Daoy (cell line): ENCODE measurements at regions not wholly inside any gene's neighbourhood (a gene's known extent, or its start where the extent isn't known, plus 50 kb on each side); places are given as distances from the start of the nearest gene placed in this dataset.

Source experiments
- DNase-seq: peaks from one replicate; pipeline ENCODE4 v3.0.0-alpha.2; 2015; ENCODE audit warnings: low read depth

- no peak for DNase-seq
Measured at GRCh38 chr9:108720191-108720642, 135.6 kb downstream of the ACTL7B start.

- no peak for DNase-seq
Measured at GRCh38 chr9:108710424-108710823, 145.4 kb downstream of the ACTL7B start.

GRCh38 chr9:108709997-108710396 is 145.8 kb downstream of the ACTL7B start:
- DNase-seq, result no peak

GRCh38 chr9:108709126-108709525 is 146.7 kb downstream of the ACTL7B start:
- DNase-seq, result no peak

- DNase-seq, result no peak
Measured at GRCh38 chr9:108708448-108708847, 147.3 kb downstream of the ACTL7B start.

GRCh38 chr9:108707120-108707519 is 148.7 kb downstream of the ACTL7B start:
- DNase-seq, result no peak

GRCh38 chr9:108704156-108704852 is 151.5 kb downstream of the ACTL7B start:
- peak; percentile 43 for DNase-seq

- no peak for DNase-seq
Measured at GRCh38 chr9:108703429-108703828, 152.4 kb downstream of the ACTL7B start.

- no peak for DNase-seq
Measured at GRCh38 chr9:108702681-108703080, 153.1 kb downstream of the ACTL7B start.

- no peak for DNase-seq
Measured at GRCh38 chr9:108698801-108699200, 157.0 kb downstream of the ACTL7B start.

GRCh38 chr9:108698231-108698630 is 157.6 kb downstream of the ACTL7B start:
- no peak for DNase-seq

- DNase-seq, result no peak
Measured at GRCh38 chr9:108696156-108696555, 159.6 kb downstream of the ACTL7B start.

GRCh38 chr9:108694170-108694569 is 161.6 kb downstream of the ACTL7B start:
- DNase-seq, result no peak

GRCh38 chr9:108691614-108692013 is 164.2 kb downstream of the ACTL7B start:
- peak; percentile 30 for DNase-seq

- no peak for DNase-seq
Measured at GRCh38 chr9:108688676-108689075, 167.1 kb downstream of the ACTL7B start.

GRCh38 chr9:108688051-108688450 is 167.7 kb downstream of the ACTL7B start:
- DNase-seq, result no peak

GRCh38 chr9:108687006-108687987 is 168.5 kb downstream of the ACTL7B start:
- peak; percentile 73 for DNase-seq

- no peak for DNase-seq
Measured at GRCh38 chr9:108684288-108685025, 171.3 kb downstream of the ACTL7B start.

GRCh38 chr9:108683245-108683644 is 172.5 kb downstream of the ACTL7B start:
- no peak for DNase-seq

- DNase-seq, result no peak
Measured at GRCh38 chr9:108681851-108682590, 173.8 kb downstream of the ACTL7B start.

- DNase-seq, result no peak
Measured at GRCh38 chr9:108680946-108681345, 174.8 kb downstream of the ACTL7B start.
